EH (cell line): ENCODE measurements at regions not wholly inside any gene's neighbourhood (a gene's known extent, or its start where the extent isn't known, plus 50 kb on each side); places are given as distances from the start of the nearest gene placed in this dataset.

Experiments
- DNase-seq: peaks from one replicate; pipeline ENCODE4 v3.0.0-alpha.2; 2015; ENCODE audit warnings: low read depth

DNA sequence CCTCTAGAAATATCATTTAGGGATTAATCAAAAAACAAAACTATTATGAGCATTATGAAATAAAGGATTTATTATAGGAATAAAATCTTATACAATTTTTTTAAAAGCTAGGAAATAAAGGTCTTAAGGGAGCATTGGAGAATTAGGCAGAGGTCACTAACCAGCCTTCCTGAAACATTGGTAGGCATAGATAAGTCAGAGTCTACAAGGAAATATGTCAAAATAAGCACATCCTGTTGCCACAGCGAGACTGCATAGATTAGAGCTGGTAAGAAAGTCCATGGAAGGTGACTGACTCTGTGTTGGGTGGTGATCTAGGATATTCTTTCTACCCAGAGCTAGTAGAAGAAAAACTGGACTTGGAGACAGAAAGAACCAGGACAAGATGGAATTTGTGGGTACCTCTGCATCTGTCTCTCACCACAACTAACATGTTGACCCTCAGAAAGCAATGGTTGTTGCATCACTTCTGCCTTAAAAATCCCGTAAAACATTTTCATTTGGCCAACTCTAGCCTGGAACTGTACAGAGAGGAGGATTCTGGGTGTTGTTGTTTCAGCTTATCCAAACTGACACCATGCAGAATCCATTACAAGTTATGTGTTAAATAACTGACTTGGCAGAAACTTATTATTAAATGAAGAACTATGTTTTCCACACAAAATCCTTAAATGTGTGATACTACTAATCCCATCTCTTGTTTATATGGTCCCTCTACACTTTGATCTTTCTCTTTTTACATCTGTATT, 77.1 kb downstream of the FBXO5 start:
- DNase-seq, result no peak

DNA sequence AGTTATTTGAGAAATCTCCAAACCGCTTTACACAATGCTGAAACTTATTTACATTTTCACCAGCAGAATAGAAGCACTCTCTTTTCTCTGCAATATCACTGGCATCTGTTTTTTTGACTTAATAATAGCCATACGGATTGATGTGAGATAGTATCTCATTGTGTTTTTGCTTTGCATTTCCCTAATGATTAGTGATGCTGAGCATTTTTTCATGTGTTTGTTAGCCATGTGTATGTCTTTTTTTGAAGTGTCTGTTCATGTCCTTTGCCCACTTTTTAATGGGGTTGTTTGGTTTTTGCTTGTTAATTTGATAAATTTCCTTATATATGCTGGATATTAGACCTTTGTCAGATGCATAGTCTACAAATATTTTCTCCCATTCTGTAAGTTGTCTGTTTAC, 73.6 kb downstream of the FBXO5 start:
- DNase-seq, result no peak

DNA sequence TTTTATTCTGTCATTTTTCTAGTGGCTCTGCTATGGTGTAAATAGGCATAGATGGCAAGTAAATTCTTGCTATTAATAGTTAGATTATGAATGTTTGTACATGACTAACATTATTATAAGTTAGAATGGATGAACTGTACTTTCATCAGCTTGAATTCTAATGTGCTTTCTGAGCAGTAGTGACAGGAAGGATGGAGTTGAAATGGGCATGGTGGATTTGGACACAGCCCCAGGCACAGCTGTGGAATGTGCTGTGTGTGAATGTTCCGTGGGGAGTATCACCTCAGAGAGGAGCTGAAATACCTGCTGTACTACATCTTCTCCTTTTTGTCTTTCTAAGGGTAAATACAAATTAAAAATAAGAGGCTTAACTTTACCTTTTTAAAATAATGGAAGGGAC, 66.8 kb downstream of the FBXO5 start:
- no peak for DNase-seq

DNA sequence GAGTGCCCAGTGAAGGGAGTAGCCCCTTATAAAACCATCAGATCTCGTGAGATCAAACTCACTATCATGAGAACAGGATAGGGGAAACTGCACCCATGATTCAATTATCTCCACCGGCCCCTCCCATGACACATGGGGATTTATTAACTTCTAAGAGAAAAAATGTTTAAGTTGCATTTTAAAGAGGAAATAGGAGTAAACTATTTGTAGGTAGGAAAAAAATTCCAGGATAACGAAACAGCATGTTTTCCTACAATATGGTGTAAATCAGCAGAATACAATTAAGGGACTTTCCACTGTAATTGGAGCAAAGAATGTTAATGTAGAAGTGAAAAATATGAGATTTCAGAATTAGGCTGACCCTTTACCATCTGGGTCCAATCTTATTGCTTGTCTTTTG, 63.9 kb downstream of the FBXO5 start:
- no peak for DNase-seq

- no peak for DNase-seq
Measured at GRCh38 chr6:152920016-152920415, 62.8 kb downstream of the FBXO5 start.
